ENCODE measurements at regions not wholly inside any gene's neighbourhood (a gene's known extent, or its start where the extent isn't known, plus 50 kb on each side); places are given as distances from the start of the nearest gene placed in this dataset.

DNA sequence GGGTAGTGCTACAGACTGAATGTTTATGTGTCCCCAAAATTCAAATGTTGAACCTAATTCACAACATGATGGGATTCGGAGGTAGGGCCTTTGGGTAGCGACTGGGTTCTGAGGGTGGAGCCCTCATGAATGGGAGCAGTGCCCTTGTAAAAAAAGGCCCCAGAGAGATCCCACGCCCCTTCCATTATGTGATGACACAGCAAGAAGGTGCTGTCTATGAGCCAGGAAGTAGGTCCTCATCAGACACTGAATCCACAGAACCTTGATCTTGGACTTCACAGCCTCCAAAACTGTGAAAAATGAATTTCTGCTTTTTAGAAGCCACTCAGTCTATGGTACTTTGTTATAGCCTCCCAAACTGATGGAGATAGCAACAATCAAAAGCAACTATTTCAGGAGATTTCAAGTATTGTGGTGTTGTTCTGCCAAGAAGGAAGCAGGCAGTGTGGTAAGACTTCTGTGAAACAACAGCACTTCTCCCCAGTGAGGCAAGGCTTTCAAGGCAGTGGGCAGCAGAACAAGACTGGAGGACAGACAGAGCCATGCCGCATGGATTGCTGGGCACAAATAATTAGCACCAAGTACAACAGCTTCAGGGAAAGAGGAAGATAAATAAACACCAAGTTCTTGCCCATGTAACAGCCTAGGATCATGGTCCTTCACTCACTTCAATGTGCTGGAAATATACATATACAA is 76.1 kb downstream of the OR2K2 start:
- H3K36me3 Mint-ChIP-seq (ENCODE audit: low read depth, unreplicated experiment): no peaks in the 10 kb centered on the region
- no peak overlapping the region for H3K9ac ChIP-seq (ENCODE audit: low read length)
- TF ChIP-seq EZH2 (IDR thresholded peaks at IDR 0.05; ENCODE audit: insufficient read depth, low read length) (no peak), CTCF (IDR thresholded peaks at IDR 0.05; ENCODE audit: insufficient read depth, low read depth, low read length) (no peak)
- no peak overlapping the region for H3K27ac Mint-ChIP-seq (ENCODE audit: unreplicated experiment)
- H3K9me3 Mint-ChIP-seq (ENCODE audit: unreplicated experiment): no peaks in the 10 kb centered on the region
- H3K79me2 ChIP-seq (ENCODE audit: insufficient read depth, low read length): no peaks in the 10 kb centered on the region
- DNase-seq (ENCODE audit: low read depth) (no peak), FAIRE-seq (no peak)
- no peak overlapping the region for H2AFZ ChIP-seq (ENCODE audit: low read depth, low read length)
- no peaks in the 10 kb centered on the region for H4K20me1 ChIP-seq (ENCODE audit: insufficient read depth, low read length)
- H3K27me3 Mint-ChIP-seq (ENCODE audit: low read depth, unreplicated experiment): no peaks in the 10 kb centered on the region
- H3K36me3 ChIP-seq (ENCODE audit: insufficient read depth, low read length): no peaks in the 10 kb centered on the region
- H3K9me3 ChIP-seq (ENCODE audit: insufficient read depth, low read depth, low read length): no peaks in the 10 kb centered on the region
- H3K27ac ChIP-seq (ENCODE audit: low read depth, low read length): no peak overlapping the region
- no peaks in the 10 kb centered on the region for H3K4me1 ChIP-seq (ENCODE audit: insufficient read depth, low read length)
- H3K4me3 Mint-ChIP-seq (ENCODE audit: unreplicated experiment): no peak overlapping the region
- H3K4me2 ChIP-seq (ENCODE audit: low read length): no peak overlapping the region
- no peak overlapping the region for H3K4me3 ChIP-seq (ENCODE audit: insufficient read depth, low read depth, low read length)
- no peaks in the 10 kb centered on the region for H3K27me3 ChIP-seq (ENCODE audit: insufficient read depth, low read length)
- no peaks in the 10 kb centered on the region for H3K4me1 Mint-ChIP-seq (ENCODE audit: low read depth, unreplicated experiment)

DNA sequence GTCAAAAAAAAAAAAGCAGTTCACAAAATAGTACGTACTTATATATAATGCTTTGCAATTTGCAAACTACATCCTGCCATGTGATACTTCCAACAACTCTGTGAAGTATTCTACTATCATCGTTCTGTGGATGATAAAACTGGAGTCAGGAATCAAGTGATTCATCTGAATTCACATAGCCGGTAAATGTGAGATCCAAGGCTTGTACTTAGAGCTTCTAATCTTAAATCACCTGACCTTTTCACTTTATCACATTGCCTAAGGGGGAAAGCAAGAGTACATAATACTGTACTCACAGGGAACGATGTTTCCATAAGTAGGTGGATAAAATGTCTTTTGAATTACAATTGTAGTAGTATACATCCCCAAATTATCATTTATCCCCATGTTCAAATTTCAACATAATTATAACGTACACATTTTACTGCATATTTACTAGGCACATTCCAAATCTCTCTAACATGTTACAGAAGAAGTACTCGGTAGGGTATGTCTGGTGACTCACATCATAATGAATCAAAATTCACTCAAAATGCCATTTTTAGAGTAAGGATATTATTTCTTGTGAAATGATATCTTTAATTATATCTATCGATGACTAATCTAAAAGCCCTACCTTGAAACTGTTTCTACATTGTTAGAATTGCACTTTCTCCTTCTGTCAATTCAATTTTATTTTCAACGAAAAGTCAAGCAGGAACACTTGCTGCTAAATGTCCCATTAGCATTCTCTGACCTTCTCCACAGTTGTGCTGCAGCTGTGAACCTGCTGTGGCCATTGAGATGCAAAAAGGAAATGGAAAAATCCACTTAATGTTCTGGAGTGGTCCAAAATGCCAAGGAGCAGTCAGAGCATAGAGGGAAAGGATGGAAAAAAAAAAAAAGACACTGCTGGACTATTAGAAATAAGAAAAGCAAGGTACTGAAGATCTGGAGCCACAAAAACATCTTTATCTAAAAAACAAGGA is 78.9 kb downstream of the OR2K2 start:
- Mint-ChIP-seq H3K4me1 (ENCODE audit: low read depth, unreplicated experiment) (no peaks in the 10 kb centered on the region), H3K27me3 (ENCODE audit: low read depth, unreplicated experiment) (no peaks in the 10 kb centered on the region), H3K4me3 (ENCODE audit: unreplicated experiment) (no peak overlapping the region), H3K9me3 (ENCODE audit: unreplicated experiment) (no peaks in the 10 kb centered on the region), H3K27ac (ENCODE audit: unreplicated experiment) (no peak overlapping the region), H3K36me3 (ENCODE audit: low read depth, unreplicated experiment) (no peaks in the 10 kb centered on the region)
- Histone ChIP-seq H3K4me2 (ENCODE audit: low read length) (no peak overlapping the region), H3K9me3 (ENCODE audit: insufficient read depth, low read depth, low read length) (no peaks in the 10 kb centered on the region), H4K20me1 (ENCODE audit: insufficient read depth, low read length) (no peaks in the 10 kb centered on the region), H3K4me1 (ENCODE audit: insufficient read depth, low read length) (no peaks in the 10 kb centered on the region), H3K27ac (ENCODE audit: low read depth, low read length) (no peak overlapping the region), H3K9ac (ENCODE audit: low read length) (no peak overlapping the region), H2AFZ (ENCODE audit: low read depth, low read length) (no peak overlapping the region), H3K27me3 (ENCODE audit: insufficient read depth, low read length) (no peaks in the 10 kb centered on the region), H3K36me3 (ENCODE audit: insufficient read depth, low read length) (no peaks in the 10 kb centered on the region), H3K4me3 (ENCODE audit: insufficient read depth, low read depth, low read length) (no peak overlapping the region), H3K79me2 (ENCODE audit: insufficient read depth, low read length) (no peaks in the 10 kb centered on the region)
- TF ChIP-seq CTCF (IDR thresholded peaks at IDR 0.05; ENCODE audit: insufficient read depth, low read depth, low read length) (no peak), EZH2 (IDR thresholded peaks at IDR 0.05; ENCODE audit: insufficient read depth, low read length) (no peak)
- FAIRE-seq: no peak
- DNase-seq (ENCODE audit: low read depth): no peak
